ENCODE measurements at regions not wholly inside any gene's neighbourhood (a gene's known extent, or its start where the extent isn't known, plus 50 kb on each side); places are given as distances from the start of the nearest gene placed in this dataset.

GRCh38 chr18:24841536-24841935, 381.1 kb downstream of the HRH4 start:
- no peak for TF ChIP-seq RAD21 (IDR thresholded peaks at IDR 0.05)
- no peak for TF ChIP-seq CTCF (IDR thresholded peaks at IDR 0.05; ENCODE audit: low read depth, low read length, missing input control)
- no peak for TF ChIP-seq RXRA (IDR thresholded peaks at IDR 0.05)
- TF ChIP-seq HNF4G (IDR thresholded peaks at IDR 0.05): no peak
- no peak for TF ChIP-seq EGR1 (IDR thresholded peaks at IDR 0.05; ENCODE audit: low read depth in 2 of 2)
- TF ChIP-seq ATF3 (IDR thresholded peaks at IDR 0.05): no peak

Data from liver (tissue), 3 donors.